ENCODE measurements at regions not wholly inside any gene's neighbourhood (a gene's known extent, or its start where the extent isn't known, plus 50 kb on each side); places are given as distances from the start of the nearest gene placed in this dataset.

DNA sequence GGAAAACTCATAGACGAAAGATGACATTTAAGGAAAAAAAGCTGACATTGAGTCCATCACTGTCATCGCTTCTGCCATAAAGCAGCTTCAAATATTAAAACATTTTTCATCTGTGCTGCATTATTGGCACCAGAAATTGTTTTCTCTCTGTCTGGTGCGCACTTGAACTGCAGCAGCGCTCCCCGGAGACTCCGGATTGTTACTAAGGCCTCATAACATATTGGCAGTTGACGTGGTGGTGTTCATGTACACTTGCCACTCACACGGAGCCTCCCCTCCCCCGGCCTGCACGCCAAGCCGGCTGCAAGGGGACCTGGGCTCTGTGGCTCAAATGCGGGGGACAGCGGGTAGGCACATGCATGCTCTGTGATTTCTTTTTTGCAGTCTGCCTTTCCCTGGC, 203.2 kb downstream of the TSHZ3 start:
- TF ChIP-seq GATA3 (IDR thresholded peaks at IDR 0.05; ENCODE audit: low read depth, low read length) (no peak), GATA2 (IDR thresholded peaks at IDR 0.05; ENCODE audit: low read depth, low read length) (no peak)

DNA sequence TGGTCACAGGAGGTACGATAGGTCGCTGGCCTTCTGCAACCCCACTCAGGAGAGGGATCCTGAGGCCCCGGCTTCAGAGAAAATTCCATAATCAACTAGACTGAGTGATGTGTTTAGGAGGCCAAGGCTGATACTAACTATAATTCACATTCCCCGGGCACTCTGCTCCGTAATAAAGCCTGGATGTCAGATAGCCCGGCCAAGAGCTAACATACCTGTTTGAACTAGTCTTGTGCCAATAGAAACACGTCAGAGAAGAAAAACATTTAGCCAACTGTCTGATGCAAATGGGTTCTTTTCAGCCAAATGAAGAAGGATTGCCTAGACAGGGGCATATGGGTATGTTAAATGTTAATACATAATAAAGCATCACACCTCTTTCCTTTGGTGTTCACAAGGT, 204.2 kb downstream of the TSHZ3 start:
- TF ChIP-seq GATA3 (IDR thresholded peaks at IDR 0.05; ENCODE audit: low read depth, low read length) (no peak), GATA2 (IDR thresholded peaks at IDR 0.05; ENCODE audit: low read depth, low read length) (no peak)

DNA sequence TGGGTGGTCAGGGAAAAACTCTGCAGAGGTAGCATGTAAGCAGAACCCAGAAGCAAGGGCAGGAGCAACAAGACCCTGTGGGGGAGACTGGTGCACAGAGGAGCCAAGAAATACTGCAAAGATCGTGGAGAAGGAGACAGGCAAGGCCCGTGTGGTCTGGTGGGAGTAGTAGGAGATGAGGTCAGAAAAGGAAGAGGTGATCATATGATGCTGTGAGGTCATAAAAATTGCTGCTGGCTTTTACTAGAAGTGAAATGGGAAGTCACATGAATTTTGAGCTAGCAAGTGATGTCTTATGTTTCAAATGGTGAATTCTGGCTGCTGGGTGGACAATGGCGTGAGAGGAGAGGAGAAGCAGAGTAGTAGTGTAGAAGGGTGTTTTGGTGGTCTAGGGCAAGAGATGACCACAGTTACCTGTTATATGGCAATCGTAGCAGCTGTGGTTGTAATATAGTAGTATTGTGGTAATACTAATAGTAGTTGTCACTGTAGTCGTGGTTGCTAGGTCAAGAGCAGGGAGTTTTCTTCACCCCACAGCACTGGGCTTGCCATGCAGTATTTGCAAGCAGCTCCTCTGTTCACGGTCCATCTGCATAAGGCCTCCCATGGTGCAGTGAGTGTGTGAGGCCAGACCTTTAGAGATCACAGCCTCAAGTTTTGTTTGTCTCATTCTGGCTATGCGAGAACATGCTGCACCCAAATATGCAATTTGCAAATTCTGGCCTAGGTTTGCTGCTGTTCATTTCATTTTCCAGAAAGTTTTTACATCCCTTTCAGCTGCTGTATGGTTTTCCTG, 205.0 kb downstream of the TSHZ3 start:
- TF ChIP-seq GATA2 (IDR thresholded peaks at IDR 0.05; ENCODE audit: low read depth, low read length) (no peak), GATA3 (IDR thresholded peaks at IDR 0.05; ENCODE audit: low read depth, low read length) (no peak)

DNA sequence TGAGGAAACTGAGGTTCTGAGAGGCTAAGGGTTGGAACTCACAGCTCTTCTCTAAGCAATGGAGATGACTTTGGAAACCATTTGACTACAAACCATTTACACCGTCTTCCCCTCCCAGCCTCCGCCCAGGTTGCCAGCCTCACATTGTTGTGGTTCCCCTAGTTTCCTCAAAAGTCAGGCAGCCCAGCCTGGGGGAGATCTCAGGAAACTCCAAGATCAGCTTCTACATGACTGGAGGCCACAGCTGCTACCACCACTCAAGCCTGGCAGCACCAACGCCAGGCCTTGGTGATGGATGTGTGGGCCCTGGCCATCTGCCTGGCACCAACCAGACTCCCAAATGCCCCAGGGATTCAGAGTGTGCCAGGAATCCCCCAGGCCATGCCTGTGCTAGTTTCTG, 207.9 kb downstream of the TSHZ3 start:
- TF ChIP-seq GATA2 (IDR thresholded peaks at IDR 0.05; ENCODE audit: low read depth, low read length) (no peak), GATA3 (IDR thresholded peaks at IDR 0.05; ENCODE audit: low read depth, low read length) (no peak)

DNA sequence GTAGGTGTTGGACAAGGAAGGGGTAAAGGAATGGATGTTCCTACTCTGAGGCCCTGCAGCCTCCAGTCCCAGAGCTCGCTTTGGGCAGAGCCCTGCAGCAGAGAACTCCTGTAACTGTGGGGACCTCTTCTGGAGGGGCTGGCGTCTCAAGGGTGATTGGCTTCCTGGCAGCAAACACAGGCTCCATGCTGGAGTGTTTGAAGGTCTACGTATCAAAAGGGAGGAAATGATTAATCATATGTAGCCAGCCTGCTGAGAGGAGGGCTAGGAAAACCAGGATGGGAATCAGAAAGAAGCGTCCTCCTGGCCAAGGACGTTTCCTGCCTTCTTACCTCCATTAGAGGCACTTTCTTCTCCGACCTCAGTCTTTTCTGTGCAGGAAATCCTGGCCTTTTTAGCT, 208.5 kb downstream of the TSHZ3 start:
- TF ChIP-seq GATA2 (IDR thresholded peaks at IDR 0.05; ENCODE audit: low read depth, low read length) (no peak), GATA3 (IDR thresholded peaks at IDR 0.05; ENCODE audit: low read depth, low read length) (no peak)

DNA sequence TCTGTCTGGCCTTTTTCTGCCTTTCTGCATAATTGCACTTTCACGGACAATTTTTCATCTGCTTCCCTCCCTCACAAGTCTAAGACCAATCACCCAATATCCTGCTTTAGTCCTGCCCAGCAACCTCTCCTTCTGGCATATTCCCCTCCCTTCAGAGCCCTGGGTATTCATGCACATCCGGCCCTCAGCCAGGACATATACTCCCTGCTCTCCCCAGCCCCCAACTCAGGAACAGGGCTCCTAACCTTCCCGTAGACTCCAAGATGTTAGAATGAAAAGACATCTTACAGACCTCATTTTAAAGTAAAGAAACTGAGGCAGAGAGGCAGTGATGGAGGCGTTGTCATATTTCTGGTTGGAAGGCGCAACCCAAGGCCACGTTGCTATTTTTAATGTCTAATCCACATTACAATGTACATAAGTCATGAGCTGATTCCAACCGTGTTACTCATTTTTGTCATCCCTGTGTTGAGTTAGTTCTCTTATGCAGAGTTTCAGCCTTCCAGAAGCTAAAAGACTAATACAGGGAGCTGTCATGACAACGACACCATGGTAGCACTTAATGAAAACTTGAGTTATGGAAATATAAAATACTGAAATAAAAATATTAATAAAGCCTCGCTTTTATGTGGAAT, 209.2 kb downstream of the TSHZ3 start:
- TF ChIP-seq GATA2 (IDR thresholded peaks at IDR 0.05; ENCODE audit: low read depth, low read length) (no peak), GATA3 (IDR thresholded peaks at IDR 0.05; ENCODE audit: low read depth, low read length) (no peak)

DNA sequence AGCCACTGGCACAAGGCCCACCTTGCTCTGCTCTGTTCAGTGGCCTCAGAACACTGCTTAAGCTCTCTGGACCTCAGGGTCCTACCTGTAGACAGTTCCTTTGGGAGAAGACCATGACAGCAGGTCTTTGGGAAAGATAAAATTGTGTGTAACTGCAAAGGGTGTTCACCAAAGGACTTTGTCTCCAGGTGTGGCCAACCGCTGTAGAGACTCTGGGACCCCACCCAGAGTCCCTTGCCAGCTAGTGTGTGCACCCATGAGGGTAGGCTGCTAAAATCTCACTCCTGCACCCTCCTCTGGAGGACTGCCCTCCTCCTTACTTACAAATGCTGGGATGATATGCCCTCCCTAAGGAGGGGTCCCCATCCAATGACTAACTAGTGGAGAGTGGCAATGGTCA, 211.2 kb downstream of the TSHZ3 start:
- TF ChIP-seq GATA2 (IDR thresholded peaks at IDR 0.05; ENCODE audit: low read depth, low read length) (no peak), GATA3 (IDR thresholded peaks at IDR 0.05; ENCODE audit: low read depth, low read length) (no peak)

DNA sequence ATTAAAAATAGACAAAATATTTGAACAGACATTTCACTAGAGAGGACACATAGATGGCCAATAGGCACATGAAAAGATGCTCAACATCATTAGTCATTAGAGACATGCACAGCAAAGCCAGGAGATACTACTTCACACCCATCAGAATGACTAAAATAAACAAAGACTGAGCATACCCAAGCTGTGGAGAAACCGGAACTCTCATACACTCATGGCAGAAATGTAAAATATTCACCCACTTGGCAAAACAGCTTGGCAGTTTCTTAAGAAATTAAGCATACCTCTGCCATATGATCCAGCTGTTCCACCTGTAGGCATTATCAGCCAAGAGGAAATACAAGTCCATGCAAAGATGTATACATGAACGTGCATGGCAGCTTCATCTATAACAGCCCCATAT, 213.4 kb downstream of the TSHZ3 start:
- TF ChIP-seq GATA2 (IDR thresholded peaks at IDR 0.05; ENCODE audit: low read depth, low read length) (no peak), GATA3 (IDR thresholded peaks at IDR 0.05; ENCODE audit: low read depth, low read length) (no peak)

DNA sequence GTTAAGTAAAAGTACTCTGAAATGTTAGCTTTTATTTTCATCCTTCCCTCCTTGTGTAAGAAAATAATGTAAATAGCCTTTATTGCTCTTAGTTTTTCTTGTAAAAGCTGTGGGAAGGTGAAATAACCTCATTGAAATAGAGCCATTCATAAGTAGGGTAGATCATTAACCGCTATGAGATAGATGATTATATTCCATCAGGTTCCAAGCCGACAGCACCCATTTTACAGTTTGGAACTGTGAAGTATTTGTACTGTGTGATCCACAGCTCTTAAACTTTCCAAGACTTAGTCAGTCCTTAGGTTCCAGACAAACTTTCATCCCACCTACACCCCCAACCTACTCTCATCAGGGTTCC, 216.5 kb downstream of the TSHZ3 start:
- TF ChIP-seq GATA3 (IDR thresholded peaks at IDR 0.05; ENCODE audit: low read depth, low read length) (no peak), GATA2 (IDR thresholded peaks at IDR 0.05; ENCODE audit: low read depth, low read length) (no peak)

DNA sequence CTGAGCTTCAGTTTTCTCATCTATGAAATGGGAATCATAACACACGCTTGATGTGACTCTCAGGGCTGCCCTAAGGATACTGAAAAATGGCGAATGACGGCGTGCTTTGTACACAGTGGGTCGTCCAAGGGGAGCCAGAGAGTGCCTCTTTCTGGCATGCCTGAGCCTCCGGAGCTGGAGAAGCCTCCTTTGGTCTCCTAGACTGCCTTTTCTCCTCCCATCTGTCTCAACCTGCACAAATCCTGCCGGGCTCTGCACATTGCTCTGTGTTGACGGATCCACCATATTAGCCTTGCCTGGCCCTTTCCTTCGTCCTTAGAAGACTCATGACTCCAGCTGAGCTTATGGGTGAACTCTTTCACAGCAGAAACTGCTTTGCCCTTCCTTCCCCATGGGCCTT, 220.9 kb downstream of the TSHZ3 start:
- TF ChIP-seq GATA2 (IDR thresholded peaks at IDR 0.05; ENCODE audit: low read depth, low read length) (no peak), GATA3 (IDR thresholded peaks at IDR 0.05; ENCODE audit: low read depth, low read length) (no peak)

DNA sequence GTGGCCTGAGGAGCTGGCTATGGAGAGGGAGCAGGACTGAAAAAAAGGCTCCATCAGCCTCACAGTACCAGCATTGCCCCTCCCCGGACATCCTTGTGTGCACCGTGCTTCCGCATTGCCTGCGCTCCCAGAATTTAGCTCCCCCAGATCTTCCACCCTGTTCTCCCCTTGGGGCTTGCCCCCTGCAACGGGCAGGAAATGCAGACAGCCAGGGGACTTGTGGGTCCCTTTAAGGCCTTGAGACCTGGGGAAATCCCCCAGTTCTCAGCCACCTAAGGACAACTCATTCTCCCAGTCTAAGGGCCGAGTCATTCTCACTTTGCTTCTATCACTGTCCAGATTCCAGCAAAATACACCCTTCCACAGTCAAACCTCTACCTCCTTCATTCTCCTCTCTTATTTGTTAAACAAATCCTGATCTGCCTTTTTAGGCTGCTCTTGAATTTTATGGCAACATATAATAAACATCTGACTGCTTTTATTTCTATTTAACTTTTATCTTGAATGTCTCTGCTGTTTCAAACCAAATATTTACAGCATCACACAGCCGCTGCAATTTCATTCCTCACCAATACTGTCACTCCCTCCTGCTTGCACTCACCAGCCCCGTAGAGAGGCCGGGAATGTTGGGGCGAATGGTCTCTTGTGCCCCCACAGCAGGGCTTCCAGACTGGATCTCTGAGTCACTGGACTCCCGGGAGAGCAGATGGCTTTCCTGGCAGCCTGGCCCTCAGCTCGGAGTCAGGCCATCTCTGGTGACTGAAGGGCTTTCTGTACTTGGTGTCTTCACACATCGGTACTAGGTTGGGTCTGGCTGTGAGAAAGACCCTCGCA, 221.9 kb downstream of the TSHZ3 start:
- TF ChIP-seq GATA3 (IDR thresholded peaks at IDR 0.05; ENCODE audit: low read depth, low read length) (no peak), GATA2 (IDR thresholded peaks at IDR 0.05; ENCODE audit: low read depth, low read length) (no peak)

DNA sequence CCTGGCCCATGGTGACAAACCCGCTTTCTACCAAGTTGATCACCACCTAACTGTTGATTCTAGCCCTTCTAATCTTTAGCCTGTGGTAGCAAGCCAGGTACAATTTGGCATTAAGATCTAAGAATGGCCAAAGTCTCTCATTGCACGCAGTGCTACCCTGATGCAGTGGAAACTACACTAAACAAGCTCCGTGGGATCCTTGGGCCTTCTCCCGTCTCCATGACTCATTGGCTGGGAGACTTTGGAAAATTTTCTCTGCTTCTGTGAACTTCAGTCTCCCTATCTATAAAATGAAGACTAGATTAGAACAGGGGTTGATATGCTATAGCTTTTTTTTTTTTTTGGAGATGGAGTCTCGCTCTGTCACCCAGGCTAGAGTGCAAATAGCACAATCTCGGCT, 223.0 kb downstream of the TSHZ3 start:
- TF ChIP-seq GATA2 (IDR thresholded peaks at IDR 0.05; ENCODE audit: low read depth, low read length) (no peak), GATA3 (IDR thresholded peaks at IDR 0.05; ENCODE audit: low read depth, low read length) (no peak)

DNA sequence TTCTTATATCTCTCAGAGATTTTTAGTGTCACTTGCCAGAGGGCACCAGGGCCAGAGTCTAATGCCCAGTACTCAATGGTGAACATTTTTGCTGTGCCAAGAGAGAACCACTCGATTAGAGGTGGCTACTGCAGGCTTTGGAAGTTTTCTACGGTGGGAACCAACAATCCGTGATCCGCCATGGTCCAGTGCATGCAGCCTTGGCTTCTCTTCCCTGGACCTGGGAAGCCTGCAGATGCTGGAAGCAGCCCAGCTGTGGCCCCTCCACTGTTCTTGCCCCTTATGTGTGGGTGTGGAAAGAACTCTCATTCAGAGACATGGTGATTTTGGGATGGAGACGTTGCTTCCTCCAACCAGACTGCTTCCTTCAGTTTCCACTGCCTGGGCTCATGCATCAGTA, 224.2 kb downstream of the TSHZ3 start:
- TF ChIP-seq GATA3 (IDR thresholded peaks at IDR 0.05; ENCODE audit: low read depth, low read length) (no peak), GATA2 (IDR thresholded peaks at IDR 0.05; ENCODE audit: low read depth, low read length) (no peak)

DNA sequence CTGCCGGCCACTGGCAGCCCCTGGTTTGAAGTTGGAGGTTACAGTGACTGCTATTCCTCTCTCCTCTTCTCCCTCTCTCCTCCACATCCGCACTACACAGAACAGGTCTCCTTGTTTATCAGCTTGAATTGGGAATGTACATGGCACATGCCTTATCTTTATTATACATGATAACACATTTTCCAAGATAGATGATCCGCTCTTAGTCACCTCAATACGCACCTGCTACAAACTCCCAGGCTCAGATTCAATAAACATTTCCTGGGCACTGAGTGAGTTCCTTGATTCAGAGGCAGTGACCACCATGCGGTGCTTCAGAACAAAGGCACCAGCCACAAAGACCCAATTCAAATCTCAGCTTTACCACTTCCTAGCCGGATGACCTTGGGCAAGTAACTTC, 227.7 kb downstream of the TSHZ3 start:
- TF ChIP-seq GATA3 (IDR thresholded peaks at IDR 0.05; ENCODE audit: low read depth, low read length), result no peak
- no peak for TF ChIP-seq GATA2 (IDR thresholded peaks at IDR 0.05; ENCODE audit: low read depth, low read length)

DNA sequence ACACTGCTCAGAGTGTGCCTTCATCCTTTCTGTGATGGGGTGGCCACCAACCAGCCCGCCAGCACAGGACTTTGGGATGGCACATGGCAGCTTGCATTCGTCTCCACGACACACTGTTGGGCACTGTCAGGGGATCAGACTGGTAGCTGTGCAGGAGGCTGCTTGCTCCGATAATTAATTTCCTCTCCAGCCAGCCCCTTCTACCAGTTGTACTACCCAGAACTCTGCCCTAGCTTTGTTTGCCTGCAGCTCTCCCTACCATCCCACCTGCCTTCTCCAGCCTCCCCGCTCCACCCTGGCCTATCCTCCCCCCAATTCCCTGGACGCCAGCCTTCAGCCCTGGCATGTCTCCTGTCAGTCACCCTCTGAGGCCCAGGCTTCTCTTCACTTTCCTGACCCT, 228.3 kb downstream of the TSHZ3 start:
- TF ChIP-seq GATA2 (IDR thresholded peaks at IDR 0.05; ENCODE audit: low read depth, low read length) (no peak), GATA3 (IDR thresholded peaks at IDR 0.05; ENCODE audit: low read depth, low read length) (no peak)
